Daoy (cell line): ENCODE measurements at regions not wholly inside any gene's neighbourhood (a gene's known extent, or its start where the extent isn't known, plus 50 kb on each side); places are given as distances from the start of the nearest gene placed in this dataset.

Source experiments
- DNase-seq: peaks from one replicate; pipeline ENCODE4 v3.0.0-alpha.2; 2015; ENCODE audit warnings: low read depth

DNA sequence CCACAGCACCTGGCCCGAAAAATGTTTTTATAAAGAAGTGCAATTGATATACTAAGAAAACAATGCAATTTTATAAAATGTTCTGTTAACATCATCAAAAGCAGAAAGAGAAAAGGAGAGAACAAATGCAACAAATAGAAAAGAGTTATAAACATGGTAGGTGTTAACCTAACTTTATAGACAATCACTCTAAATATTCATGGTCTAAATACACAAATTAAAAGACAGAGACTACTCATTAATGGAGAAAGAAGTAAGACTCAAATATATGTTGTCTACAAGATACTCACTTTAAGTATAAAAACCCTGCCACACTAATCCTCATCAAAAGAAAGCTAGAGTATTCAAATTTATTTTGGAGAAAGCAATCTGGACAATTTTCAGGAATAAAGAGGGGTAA lies 425.3 kb upstream of the ANKRD30A start:
- DNase-seq = no peak

DNA sequence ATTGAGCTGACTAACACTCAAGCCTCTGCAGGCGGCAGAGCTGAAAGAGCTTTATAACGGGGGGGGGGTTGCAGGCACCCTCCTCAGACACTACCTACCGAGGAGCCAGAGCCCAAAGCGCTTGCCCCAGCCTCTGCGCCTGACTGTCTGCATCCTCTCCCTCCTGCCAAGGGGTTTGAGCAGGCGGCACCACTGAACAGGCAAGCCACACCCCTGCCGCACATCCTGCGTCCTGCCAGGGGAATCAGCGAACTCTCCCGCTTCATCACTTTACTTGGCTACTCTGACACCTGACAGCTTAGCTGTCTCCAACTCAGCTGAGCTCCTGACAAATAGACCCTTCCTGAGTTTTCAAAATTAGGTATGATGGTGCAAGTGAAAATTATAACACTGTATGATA lies 432.6 kb upstream of the ANKRD30A start:
- no peak for DNase-seq

DNA sequence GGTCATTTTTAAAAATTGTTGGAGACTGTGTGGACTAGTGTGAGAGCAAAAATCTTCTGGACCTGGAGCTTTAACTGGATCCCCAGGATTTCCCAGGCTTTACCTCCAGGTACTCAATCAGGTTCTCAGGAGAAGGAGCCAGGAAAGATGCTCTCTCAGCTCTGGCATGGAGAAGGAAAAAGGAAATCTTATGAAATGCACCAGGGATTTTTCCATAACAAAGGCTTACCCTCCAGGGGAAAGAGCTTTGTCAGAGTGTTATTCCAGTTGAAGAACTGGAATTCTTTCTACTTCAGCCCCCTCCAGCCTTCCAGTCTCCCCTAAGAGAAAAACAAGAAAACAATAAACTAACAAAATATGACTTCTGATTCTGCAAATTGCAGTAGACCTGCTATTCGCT lies 436.7 kb upstream of the ANKRD30A start:
- DNase-seq = no peak

- DNase-seq = no peak
Observed at GRCh38 chr10:36683421-36683820, 442.0 kb upstream of the ANKRD30A start.

- DNase-seq = peak; percentile 9
Observed at GRCh38 chr10:36681751-36682632, 443.4 kb upstream of the ANKRD30A start.

- no peak for DNase-seq
Observed at GRCh38 chr10:36679554-36679953, 445.8 kb upstream of the ANKRD30A start.

GRCh38 chr10:36677431-36677768 lies 448.0 kb upstream of the ANKRD30A start:
- DNase-seq = no peak

GRCh38 chr10:36676756-36677430 lies 448.5 kb upstream of the ANKRD30A start:
- DNase-seq = peak; percentile 28

DNA sequence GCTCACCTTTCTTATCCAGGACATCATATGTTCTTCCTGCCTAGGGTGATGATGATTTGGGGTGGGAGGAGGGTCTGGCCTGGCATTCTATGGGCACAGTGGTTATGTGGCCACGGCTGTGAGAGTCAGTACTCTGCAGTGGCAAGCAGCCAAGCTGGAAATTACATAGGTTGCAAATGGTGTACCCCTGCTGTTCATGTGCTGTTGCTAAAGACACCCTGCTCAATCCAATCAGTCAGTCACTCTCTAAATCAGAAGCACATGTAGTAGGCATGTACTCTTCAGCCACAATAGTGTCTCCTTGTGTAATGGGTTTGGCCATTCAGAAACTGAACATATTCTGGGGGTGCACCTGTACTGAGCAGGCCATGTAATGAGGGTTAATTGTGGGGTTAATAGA lies 449.1 kb upstream of the ANKRD30A start:
- peak; percentile 33 for DNase-seq

GRCh38 chr10:36675458-36675880 lies 449.9 kb upstream of the ANKRD30A start:
- DNase-seq = peak; percentile 70

- no peak for DNase-seq
Observed at GRCh38 chr10:36671607-36672006, 453.8 kb upstream of the ANKRD30A start.

GRCh38 chr10:36670621-36671402 lies 454.6 kb upstream of the ANKRD30A start:
- DNase-seq = no peak

DNA sequence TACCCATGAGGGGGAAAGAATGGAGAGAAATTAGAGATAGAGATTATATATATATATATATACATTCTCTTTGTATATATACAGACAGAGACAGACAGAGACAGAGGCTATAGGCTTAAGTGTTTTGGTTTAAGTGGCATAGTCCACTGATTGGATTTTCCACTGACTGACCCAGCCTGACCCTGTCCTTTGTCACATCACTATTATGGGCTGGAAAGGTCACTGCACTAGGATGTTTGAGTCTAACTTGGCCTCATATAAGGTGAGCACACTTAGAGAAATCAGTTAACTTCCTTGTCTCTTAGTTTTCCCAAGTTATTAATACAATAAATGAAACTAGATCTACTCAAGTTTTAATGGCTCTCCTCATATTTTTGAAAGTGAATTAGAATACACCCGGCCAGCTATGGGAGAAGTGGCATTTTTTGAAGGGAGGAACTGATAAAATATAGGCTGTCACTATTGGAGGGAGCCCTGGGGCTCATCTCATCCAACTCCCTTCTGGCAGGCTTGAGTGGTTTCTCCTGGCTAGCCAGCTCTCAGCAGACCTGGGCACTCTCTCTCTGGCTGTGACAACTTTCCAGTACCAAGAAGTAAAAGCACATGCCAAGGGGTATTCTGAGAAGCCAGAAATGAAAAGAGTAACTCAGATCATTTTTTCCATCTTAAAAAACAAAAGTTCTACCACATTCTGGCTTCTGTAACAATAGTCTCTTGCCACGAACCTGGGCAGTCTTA lies 455.6 kb upstream of the ANKRD30A start:
- DNase-seq = no peak

- DNase-seq = no peak
Observed at GRCh38 chr10:36666451-36666850, 458.9 kb upstream of the ANKRD30A start.

DNA sequence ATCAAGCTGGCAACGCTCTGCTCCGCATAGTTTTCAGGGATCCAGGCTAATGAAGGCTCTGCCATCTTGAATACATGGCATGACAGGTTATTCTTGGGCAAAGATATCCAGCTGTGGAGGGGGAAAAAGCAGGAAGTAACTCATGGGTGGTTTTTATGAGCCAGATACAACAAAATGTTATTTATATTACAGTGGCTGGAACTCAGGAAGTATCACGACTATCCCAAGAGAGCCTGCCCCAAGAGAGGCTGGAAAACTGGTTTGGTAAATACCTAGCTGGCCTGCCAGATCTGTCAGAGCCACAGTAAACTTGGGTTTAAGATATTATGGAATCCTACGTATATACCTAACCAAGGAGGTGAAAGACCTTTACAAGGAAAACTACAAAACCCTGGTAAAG lies 462.8 kb upstream of the ANKRD30A start:
- DNase-seq = no peak

GRCh38 chr10:36650274-36650673 lies 475.1 kb upstream of the ANKRD30A start:
- DNase-seq = no peak

DNA sequence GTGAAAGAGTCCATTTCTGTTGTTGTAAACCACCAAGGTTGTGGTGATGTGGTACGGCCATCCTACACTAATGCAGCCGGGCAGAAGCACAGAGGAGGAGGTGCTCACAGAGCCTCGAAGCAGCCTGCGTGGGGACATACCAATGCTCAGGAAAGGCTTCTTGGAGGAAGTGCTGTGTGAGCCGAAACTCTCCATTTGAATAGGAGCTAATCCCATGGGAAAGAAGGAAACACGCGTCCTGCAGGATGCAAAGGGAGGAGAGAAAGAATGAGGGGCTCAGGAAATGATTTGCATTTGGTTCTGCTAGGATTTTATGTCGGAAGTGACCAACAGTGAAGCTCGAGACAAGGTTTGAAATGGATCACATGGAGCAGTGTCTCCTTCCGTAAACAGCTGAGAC lies 477.9 kb upstream of the ANKRD30A start:
- DNase-seq = no peak

GRCh38 chr10:36640626-36641025 lies 484.8 kb upstream of the ANKRD30A start:
- no peak for DNase-seq

GRCh38 chr10:36638462-36639155 lies 486.8 kb upstream of the ANKRD30A start:
- no peak for DNase-seq

DNA sequence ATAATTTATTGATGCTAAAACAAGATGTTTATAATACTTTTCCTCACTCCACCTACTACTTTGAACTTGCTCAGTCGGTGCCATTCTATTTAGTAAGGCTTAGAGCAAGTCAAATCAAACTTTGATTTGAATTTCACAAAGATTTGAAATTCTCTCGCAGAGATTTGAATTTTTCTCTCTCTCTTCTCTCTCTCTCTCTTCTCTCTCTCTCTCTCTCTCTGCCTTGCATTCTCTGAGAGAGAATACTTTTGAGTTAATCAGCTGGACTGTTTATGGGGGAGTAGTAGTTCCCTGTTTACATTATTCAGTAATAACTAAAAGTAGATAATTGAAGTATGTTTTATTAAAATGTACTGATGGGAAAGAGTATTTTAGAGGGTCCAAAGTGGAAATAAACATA lies 488.5 kb upstream of the ANKRD30A start:
- DNase-seq = no peak

GRCh38 chr10:36636285-36636839 lies 489.0 kb upstream of the ANKRD30A start:
- no peak for DNase-seq
